Muscle of arm (tissue), 1 donor: ENCODE measurements at regions not wholly inside any gene's neighbourhood (a gene's known extent, or its start where the extent isn't known, plus 50 kb on each side); places are given as distances from the start of the nearest gene placed in this dataset.
"Not testable (repeated sequence)": the region's sequence is repeated elsewhere in the genome, so short reads cannot be mapped to it uniquely, and the experiment has no call there.

Experiments
- DNase-seq: peaks from one replicate; pipeline ENCODE4 v3.0.0-alpha.2; 2013

DNA sequence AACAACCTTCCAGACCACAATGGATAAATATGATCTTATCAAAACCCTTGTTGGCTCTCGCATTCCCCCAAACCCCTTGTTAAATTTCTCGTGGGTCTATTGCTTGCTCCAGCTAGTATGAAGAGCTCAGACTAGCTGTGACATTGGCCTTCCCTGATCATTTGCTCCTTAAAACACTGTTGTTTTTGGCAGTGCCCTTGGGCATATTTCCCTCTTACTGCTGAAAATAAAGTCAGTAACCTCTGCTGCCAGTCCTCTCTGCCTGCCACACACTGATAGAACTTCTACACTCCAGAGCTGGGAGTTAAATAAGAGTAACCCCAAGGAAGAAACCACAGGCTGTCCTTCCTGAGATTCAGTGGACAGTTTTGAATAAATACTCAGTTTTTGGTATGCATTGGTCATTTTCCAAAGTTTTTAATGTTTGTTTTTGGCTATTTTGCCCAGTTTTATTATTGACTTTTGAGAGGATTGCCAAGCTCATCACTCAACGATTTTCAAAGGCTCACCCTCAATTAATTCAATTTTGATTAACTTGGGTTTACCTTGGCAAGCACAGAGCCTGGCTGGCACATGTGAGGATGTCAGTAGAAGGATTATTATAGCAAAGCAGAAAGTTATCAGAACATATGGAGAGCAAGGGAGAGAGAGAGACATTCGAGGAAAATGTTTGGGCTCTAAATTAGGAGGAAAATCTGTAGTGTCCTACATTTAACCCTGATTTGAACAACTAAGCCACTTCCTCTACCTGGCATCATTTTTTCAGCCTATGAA is 84.3 kb upstream of the SYN3 start:
- DNase-seq, result no peak

DNA sequence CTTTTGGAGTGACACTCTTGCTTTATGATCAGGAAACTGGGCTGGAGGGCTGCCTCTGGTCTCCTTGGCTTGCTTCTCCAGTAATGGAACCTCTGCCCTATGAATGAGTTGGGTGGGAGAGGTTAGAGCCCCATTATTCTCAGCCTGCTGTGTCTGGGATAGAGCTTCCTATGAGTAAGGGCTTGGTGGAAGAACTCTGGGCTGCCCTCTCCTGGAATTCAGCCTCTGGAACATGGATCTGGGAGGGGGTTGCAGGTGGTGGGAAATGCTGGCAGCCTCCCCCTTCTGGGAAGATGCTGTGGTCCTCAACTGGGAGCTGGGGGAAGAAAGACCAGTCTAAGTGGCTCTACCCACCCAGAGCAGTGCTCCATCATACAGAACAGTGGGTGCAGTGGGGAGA is 81.8 kb upstream of the SYN3 start:
- DNase-seq, result no peak

DNA sequence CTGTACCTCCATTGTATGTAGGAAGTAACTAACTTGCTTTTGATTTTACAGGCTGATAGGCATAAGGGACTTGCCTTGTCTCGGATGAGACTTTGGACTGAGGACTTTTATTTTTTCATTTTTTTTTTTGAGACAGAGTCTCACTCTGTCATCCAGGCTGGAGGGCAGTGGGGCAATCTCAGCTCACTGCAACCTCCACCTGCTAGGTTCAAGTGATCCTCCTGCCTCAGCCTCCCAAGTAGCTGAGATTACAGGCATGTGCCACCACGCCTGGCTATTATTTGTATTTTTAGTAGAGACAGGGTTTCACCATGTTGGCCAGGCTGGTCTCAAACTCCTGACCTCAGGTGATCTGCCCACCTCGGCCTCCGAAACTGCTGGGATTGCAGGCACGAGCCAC is 80.2 kb upstream of the SYN3 start:
- not testable (repeated sequence) for DNase-seq

DNA sequence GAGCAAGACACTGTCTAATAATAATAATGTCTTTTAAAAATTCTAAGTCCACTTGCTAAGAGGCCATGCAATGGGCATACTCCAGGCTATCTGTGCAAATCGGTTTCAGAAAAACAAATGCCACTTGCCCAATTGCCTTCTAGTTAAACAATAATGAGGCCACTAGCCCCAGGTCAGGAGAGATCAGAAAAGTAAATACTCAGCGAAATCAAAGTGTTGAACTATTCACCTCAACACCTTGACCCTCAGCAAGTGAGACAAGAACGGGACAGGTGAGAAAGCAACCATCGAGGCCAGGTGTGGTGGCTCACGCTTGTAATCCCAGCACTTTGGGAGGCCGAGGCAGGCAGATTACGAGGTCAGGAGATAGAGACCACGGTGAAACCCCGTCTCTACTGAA is 72.3 kb upstream of the SYN3 start:
- DNase-seq, result no peak

DNA sequence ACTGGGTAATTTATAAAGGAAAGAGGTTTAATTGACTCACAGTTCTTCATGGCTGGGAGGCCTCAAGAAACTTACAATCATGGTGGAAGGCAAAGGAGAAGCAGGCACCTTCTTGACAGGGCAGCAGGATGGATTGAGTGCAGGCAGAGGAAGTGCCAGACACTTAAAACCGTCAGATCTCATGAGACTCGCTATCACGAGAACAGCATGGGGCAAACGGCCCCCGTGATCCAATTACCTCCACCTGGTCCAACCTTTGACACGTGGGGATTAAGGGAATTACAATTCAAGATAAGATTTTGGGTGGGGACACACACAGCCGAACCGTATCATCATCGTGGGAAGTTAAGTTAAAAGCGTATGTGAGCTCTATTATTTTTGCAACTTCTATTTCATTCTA is 71.4 kb upstream of the SYN3 start:
- DNase-seq, result no peak

DNA sequence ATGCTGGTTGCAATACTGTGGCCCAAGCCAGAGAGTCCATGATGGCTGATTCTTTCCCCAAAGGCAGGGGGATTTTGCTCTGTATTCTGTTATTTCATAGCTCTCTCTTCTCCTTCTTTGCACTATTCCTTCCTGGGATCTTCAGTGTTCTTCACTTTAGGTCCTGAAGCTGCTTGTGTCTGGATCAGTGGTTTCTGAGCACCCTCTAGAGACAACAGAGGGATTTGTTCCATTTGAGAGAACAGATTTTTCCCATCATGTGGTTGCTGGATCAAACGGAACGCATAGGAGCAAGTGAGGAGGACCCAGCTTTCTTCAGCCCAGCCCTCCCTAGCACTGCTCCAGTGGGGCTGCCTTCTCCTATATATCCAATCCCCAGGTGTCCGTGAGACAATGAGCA is 68.7 kb upstream of the SYN3 start:
- DNase-seq, result no peak

DNA sequence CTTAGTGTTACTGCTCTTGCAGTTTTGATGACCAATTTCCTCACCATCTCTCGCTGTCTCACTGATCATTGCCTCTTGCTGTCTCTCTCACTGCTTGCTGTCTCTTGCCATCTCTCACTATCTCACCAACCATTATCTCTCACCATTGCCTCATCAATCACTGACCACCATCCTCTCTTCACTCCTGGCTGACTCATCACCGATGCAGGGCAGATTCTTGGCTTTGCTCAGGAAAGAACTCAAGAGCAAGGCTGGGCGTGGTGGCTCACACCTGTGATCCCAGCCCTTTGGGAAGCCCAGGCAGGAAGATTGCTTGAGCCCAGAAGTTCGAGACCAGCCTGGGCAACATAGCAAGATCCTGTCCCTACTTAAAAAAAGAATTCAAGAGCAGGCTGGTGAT is 66.3 kb upstream of the SYN3 start:
- DNase-seq, result no peak

DNA sequence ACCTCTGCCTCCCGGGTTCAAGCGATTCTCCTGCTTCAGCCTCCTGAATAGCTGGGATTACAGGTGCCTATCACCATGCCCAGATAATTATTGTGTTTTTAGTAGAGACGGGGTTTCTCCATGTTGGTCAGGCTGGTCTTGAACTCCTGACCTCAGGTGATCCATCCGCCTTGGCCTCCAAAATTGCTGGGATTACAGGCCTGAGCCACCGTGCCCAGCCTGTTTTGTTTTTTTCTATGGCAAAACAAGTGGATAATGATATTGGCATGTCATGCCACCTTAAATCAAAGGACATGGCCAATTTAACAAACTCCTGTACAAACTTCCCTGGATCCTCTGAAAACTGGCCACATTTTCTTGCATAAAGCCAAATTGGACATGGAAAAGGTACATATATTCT is 64.3 kb upstream of the SYN3 start:
- not testable (repeated sequence) for DNase-seq

DNA sequence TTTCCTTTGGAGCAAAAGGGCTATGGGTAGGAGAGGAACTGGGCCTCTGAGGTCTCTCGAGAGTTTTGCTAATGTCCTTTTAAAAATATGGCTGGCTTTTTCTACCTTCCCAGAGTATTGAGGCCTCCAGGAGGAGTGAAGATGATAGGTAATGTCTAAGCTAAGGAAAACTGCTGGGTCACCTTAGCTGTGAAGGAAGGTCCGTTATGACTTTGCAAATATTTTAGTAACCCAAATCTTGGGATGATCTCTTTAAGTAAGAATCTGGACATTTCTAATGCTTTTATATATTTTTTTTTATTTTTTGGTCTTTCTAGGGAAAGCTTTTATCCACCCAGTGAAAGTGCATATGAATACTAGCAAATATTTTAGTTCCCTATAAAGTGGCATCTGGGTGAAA is 60.9 kb upstream of the SYN3 start:
- no peak for DNase-seq

DNA sequence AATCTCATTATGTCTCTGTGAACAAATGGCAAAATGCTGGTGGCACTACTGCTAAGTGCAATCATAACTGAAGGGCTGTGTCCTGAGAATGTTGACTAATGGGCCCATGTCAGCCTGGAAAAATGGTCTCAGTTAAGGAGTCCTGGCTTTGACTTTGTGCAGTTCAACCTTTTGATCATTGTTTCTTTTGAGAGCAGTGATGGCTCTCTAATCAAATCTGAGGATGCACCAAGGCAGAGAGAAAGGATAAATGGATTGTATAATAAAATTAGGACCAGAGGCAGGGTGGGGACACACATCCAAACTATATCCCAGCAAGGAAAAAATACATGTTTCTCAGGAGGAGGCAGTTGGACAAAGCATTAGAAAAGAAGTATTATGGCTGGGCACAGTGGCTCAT is 59.6 kb upstream of the SYN3 start:
- DNase-seq, result no peak

DNA sequence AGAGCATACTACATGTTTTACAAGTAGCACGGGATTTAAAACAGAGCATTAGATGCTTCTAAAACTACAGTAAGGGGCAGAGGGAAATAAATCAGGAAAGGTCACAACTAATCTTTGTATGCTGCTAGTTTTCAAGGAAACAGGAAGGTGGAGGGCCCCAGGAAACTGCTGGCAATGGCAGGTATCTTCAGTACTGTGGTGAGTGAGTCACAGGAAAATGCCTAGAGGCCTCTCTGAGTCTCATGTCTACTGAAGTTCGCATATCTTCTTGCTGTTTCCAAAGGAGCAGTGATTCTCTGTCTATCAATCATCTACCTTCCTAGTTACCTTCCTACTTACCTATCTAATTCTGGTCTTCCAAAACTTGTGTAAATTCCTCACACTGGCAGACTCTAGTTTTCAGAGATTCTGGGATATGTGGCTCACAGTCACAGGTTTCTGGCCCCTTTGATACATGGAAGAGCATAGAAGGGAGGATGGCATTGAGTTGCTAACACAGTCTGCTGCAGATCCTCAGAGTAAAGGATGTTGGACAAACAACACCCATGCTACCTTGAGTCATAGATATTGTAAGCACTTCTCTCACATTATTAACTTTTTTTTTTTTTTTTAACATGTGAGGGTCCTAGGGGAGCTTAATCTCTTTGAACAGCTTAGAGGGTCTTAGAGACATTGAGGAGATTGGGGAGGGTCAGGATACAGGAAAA is 58.8 kb upstream of the SYN3 start:
- no peak for DNase-seq

DNA sequence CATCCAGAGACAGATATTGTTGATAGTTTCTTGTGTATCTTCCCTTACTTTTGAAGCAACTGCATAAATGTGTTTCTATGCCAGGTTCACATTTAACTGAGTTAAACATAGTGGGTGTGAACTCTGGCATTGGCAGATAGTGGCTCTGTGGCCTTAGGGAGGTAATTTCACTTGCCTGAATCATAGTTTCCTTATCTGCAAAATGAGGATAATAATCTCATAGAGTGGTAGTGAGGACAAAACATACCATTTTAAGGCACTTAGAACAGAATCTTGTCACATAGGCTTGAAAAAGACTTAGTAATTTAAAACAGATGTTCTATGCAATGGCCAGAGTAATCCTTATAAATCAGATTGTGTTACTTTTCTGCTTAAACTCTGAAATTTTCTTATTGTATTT is 56.4 kb upstream of the SYN3 start:
- no peak for DNase-seq

DNA sequence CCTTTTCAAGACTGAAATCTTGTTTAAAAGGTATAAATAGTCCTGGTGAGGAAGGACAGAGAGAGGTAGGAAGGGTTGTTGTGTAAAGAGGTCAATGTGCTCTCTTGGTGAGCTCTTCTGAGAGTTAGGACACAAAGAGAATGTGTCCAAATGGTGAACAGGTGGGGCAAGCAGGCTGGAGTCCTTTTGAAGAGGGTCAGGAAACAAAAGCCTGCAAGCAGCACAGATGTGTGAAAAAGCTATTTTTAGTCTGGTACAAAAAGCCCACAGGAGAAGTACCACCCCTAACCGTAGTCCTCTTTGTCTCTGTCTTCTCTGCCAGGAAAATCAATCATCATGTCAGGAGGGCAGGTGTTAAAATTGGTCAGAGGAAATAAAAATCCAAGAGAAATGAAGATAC is 54.4 kb upstream of the SYN3 start:
- no peak for DNase-seq

DNA sequence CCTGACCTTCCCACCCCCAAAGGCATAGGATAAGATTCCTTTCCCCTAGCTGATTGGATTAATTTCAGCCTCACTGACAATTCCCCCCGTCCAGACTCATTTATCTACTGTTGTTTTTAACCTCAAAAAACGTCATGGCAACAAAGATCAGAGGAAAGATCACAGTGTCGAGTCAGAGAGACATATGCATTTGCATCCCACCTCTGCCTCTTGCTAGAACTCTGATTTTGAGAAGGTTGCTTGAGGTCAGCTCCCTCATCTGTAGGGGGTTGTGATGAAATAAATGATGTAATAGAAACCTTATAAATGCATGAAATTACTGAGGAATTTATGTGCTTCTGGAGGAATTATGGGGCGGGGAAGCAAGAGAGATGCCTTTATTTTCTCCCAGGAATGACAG is 53.3 kb upstream of the SYN3 start:
- DNase-seq, result no peak

DNA sequence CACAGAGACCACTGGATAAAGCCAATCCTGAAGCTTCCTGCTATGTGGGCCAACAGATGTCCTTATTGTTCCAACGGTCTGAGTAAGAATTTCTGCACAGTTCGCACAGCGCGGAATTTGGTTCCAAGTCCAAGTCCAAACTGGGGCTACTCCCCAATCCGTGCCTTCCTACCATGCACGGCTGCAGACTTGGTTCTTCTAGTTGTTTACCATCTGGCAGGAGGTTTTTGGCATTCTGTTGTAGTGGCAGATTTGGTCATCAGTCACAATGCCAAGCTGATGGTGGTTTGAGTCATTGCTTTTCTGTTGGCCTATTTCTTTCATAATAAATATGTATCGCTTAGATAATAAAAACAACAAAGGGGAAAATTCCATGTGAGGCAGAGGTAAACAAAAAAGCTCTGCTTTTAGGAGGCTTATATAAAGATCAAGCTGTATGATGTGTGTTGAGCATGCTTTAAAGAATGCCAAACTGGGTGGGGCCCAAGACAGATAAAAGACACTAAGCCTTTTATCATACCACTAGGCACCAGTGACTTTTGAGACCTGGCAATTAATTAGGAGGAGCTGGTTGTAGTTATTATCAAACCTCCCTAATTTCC is 52.5 kb upstream of the SYN3 start:
- no peak for DNase-seq

DNA sequence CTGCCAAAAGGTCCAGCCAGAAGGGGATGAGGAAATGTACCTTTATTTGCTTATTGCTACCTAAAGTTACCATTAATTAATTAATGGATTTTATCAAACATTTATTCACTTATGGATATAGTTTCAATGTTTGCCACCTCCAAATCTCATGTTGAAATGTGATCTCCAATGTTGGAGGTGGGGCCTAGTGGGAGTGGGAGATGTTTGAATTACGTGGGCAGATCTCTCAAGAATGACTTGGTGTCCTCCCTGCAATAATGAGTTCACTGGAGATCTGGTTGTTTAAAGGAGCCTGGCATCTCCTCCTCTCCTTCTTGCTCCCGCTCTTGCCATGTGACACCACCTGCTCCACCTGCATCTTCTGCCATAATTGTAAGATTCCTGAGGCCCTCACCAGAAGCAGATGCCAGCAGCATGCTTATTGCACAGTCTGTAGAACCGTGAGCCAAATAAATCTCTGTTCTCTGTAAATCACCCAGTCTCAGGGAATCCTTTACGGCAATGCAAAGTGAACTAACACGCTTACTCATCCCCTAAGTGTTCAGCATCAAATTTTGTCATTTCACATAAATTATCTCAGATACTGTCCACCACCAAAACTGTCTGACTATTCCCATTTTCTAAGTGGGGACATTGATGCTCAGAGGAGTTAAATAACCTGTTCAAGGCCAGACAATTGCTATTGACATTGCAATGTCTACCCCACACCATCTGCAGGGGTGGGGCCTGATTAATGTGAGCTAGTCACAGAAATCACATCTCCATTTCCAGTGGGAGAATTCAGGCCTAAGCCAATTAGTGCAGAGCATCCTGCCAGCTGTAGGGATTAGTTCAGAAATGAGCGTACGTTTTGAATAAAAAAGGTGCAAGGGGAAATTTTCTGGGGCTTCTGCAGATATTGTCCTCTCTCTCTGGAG is 51.6 kb upstream of the SYN3 start:
- no peak for DNase-seq

DNA sequence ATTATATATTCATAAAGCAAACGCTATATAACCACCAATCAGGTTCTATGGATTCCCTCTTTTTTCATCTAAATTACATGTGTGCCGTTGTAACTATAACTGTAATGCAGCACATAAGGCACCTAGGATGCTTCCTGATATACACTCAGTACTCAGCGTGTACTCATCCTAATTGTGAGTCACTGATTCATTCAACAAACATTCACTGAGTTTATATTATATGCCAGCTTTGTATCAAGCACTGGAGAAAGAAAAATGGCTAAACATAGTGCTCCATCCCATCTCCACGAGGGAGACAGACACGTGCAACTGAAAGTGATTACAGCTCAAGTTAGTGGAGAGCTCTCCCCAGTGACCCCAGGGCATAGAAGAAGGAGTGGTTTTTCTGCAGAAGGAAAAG is 49.9 kb upstream of the SYN3 start:
- DNase-seq, result no peak
